Stimulated activated naive CD4-positive, alpha-beta T cell treated with Interleukin-2 at 50 U/mL for 16 hours (primary cell): ENCODE measurements at regions not wholly inside any gene's neighbourhood (a gene's known extent, or its start where the extent isn't known, plus 50 kb on each side); places are given as distances from the start of the nearest gene placed in this dataset.

Experiments
- DNase-seq: peaks from one replicate; lab custom pipeline; 2025; lab: John Stamatoyannopoulos, UW

GRCh38 chrX:122777766-122778165, 406.3 kb upstream of the GRIA3 start:
- no peak for DNase-seq

DNA sequence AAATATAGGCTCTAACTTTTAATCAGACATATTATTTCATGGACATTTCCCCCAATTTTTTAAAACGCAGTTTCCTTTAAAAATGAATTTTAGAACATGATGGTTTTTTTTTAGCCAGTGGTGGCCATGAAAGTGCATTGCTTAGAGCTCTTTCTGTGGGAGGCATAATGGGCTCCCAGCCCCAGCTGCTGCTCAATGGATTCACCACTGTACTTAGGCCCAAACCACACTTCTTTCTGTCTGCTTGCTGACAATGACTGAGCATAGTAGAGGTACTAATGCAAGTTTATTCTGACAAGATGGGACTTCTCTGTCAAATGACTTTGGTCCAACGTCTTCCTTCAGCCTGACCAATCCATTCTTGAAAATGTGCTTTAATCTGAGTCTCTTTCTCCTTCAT, 400.2 kb upstream of the GRIA3 start:
- no peak for DNase-seq

DNA sequence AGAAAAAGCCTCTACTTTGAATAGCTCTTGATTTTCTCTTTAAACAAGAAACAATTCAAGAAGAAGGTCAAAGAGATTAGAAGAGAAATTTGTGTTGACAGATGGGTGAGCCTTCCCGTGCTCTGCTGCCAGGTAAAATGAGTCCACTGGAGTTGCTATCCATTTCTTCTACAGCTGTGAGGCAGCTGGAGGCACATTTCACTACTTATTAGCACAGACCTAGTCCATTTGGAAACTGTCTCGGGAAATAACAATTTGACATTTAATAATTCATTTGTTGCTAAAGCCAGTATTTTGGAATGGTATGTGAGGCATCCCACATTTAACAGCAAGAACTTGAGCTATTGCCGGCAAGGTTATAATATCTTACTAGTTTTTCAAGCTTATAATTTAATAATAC, 396.8 kb upstream of the GRIA3 start:
- no peak for DNase-seq

- no peak for DNase-seq
These were observed 395.9 kb upstream of the GRIA3 start for GRCh38 chrX:122788216-122788615.

DNA sequence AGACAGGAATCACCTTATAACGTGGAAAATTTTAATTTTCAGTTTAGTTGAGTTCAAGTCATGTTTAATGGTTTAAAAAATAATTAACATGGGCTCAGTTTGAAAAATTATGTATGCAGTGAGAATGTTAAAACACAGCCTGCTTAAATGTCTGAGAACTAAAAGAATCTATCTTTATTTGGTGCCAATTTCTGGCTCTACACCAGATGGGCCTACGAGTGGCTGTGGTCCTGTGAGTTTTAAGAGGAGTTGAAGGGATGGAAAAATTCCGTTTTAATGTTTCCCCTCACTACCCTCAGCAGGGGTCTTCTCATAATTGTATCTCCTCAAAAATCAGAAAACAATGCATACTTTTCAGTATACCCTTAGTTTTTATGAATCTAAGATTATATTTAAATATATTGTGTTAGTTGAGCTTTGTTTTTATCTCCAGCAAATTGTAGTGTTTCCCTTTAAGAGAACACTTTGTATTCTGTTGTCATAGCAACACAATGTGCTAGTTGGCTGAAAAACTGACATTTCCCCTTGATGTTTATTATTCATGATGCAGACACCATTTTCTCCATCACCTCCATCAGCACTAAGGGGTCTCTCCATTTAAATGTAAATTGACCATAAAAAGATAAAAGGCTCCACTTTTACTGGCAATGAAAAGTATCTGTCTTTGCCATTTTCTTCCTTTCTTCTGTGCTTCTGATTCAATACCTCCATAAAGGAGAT, 393.5 kb upstream of the GRIA3 start:
- no peak for DNase-seq

DNA sequence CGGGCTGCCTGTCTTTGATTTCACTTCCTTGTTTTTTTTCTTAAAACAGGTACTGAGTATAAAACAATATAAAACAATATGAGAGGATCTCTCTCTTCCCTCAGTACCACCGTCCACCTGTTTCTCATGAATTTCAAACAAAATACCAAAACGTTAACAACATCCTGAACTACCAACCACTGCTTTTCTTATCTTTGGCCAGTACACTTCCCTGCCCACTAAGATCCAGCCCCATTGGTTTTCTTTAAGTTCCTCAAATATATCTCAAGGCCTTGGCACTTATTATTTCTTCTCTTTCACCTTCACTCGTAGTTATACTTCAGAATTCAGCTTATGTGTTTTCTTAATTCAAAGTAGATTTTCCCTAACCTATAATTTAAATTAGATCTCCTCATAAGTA, 370.2 kb upstream of the GRIA3 start:
- no peak for DNase-seq

- no peak for DNase-seq
These were observed 367.8 kb upstream of the GRIA3 start for GRCh38 chrX:122816288-122816687.

DNA sequence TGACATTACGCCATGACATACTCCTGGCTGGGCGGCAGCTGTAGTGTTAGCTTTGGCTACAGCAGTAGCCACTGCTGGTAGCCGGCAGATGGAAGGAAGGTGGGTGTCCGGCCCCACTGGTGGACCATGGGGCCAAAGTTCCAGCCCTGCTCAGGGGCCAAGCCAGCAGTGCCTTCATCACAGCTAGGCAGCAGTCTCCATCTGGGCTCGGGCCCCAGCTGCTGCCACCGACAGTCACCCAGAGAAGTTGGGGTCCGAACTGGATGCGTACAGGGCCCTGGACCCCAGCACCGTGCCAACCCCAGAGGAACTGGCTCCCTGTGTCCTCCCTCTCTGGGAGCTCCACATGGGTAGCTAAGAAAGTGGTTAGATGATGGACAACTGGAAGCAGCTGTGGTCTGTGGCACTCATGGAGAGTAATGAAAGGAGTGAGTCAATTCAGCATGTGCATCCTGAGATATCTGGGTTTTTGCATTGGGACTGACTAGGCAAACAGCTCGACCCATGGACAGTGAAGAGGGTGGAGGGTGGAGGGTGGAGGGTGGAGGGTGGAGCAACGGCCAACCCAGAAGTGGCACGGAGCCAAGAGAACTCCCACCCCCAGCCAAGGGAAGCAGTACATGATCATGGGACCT, 366.6 kb upstream of the GRIA3 start:
- no peak for DNase-seq

DNA sequence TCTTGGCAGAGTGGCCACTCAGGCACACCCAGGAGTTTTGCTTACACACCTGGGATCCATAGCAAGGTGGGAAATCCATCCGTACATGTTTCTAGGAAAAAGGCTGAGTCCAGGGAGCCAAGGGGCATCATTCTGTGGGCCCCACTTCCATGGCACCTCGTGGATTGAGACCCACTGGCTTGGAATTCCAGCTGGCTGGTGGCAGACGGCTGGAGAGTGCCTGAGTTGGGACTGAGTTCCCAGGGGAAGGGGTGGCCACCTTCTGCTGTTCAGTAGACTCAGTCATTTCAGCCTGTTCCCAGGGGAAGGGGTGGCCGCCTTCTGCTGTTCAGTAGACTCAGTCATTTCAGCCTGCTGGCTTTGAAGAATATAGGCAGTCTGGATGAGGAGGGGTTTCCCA, 366.0 kb upstream of the GRIA3 start:
- no peak for DNase-seq

- no peak for DNase-seq
These were observed 350.8 kb upstream of the GRIA3 start for GRCh38 chrX:122833230-122833629.

DNA sequence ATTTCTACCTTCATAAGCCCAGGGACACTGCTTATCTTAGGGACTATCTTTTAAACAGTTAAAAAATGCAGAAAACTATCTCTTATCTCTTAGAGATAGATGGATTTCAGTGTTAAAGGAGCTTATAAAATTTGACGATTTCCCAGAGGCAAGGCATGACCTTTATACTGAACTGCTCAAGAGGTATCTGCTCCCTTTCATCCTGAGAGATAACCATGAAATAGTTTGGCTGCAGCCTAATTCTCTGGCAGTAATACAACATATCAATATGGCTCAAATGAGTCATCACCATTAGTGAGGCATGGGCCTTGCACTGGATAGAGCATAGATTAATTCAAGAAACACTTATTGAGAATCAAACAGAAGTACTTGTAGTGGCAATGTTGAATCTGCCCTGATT, 348.2 kb upstream of the GRIA3 start:
- DNase-seq = no peak

GRCh38 chrX:122850326-122850725, 333.8 kb upstream of the GRIA3 start:
- DNase-seq = no peak

GRCh38 chrX:122856205-122856604, 327.9 kb upstream of the GRIA3 start:
- no peak for DNase-seq

GRCh38 chrX:122857734-122858133, 326.3 kb upstream of the GRIA3 start:
- no peak for DNase-seq

DNA sequence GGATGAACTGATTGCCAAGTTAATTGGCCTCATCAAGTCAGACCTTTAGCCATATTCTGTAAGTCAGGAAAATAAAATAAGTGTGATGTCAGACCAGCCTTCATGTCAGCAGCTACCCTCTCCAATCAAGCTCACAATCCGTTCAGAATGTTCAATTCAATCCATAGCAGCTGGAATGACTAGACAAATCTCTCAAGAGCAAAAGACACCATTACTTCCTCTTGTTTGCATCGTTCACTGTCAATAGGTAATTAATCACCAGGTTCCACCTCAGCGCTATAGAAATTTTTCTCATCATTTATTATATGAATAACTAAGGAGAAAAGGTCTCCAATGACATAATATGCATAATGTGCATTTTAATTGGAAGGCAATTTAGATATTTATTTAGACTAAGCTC, 321.0 kb upstream of the GRIA3 start:
- DNase-seq = no peak

- no peak for DNase-seq
These were observed 317.5 kb upstream of the GRIA3 start for GRCh38 chrX:122866532-122866931.

DNA sequence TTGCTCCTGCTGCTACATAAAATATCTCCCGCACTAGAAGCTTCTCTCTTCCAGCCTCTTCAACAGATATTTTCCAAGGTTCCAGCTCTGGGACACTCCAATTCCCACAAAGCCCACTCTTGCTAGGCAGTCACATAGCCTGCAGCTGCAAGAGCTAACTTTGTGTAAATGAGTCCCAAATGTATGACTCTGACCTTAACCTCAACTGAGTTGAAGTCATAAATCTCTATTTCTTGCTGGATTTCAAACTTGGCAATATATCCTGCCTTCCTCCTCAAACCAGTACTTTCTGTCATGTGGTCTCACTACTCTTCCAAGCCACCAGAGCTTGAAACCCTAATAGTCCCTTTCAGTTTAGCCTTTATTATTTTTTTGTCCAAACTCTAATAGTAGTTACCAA, 315.4 kb upstream of the GRIA3 start:
- DNase-seq = no peak

GRCh38 chrX:122869171-122869570, 314.9 kb upstream of the GRIA3 start:
- DNase-seq = no peak

DNA sequence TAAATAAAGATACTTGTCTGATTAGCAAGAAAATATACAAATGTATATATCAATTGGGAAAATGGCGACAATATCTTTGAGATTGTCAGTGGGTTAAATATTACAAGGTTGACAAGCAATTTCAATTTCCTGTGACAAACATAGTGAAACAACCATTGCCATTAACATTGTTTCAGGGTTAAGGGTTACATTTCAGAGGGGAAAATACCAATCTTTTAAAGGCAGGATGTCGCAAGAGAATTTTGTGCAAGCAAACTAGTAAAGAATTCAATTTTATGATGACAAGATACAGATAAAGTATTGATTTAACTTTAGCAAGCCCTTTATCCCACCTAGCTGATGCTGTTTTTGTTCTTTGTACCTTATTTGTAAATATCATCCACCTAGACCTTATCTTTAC, 305.8 kb upstream of the GRIA3 start:
- no peak for DNase-seq

DNA sequence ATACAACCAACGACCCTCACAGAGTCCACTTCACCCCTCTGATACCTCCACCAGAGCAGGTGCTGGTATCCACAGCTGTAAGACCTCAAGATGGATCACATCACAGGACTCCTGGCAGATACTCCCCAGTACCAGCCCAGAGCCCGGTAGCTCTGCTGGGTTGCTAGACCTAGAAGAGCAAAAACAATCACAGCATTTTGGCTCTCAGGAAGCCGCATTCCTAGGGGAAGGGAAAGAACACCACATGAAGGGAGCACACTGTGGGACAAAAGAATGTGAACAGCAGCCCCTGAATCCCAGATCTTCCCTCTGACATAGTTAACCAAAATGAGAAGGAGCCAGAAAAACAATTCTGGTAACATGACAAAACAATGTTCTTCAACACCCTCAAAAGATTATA, 303.1 kb upstream of the GRIA3 start:
- no peak for DNase-seq

- no peak for DNase-seq
These were observed 293.3 kb upstream of the GRIA3 start for GRCh38 chrX:122890729-122891128.

- no peak for DNase-seq
These were observed 277.4 kb upstream of the GRIA3 start for GRCh38 chrX:122906726-122907125.

DNA sequence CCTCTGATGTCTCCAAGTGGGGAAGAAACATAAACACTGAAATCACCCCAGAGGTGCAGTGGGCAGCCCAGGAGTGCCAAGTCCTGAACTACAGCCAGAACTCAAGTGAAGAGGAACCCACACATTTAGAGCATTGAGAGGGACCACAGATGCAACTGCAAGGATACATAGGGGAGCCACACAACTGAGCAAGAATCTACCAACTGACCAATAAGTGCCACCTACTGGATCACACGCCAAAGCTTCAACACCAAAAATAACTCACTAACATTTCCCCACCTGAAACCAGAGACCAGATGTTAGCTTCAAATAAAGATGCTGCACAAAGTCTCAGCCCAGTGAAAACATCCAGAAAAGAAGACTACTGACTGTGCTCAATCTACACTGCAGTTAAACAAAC, 276.7 kb upstream of the GRIA3 start:
- DNase-seq = no peak

- DNase-seq = no peak
These were observed 273.4 kb upstream of the GRIA3 start for GRCh38 chrX:122910697-122911096.
